HepG2 (cell line): ENCODE measurements at regions not wholly inside any gene's neighbourhood (a gene's known extent, or its start where the extent isn't known, plus 50 kb on each side); places are given as distances from the start of the nearest gene placed in this dataset.

Experiments used
- ATAC-seq: fragments of 200-7000 bp; cut with Tn5 transposase; 3 replicates; pipeline ENCODE4 v1.9.1; 2020; ENCODE audit warnings: mild to moderate bottlenecking, moderate library complexity
- BruUV-seq: library from RNA; stranded (reverse); fragments of 400-500 nt; replicated peaks from 2 replicates; lab custom pipeline; 2021; lab: Mats Ljungman, UMichigan
- CTCF ChIA-PET: fragments of 300-600 bp; formaldehyde crosslinking; extraction: SDS; loops from one replicate; lab custom pipeline; 2021; ENCODE audit warnings: low total read pairs, inconsistent platforms, low intra/inter-chr PET ratio; lab: Yijun Ruan, JAX
- POLR2A ChIA-PET: fragments of 350-600 bp; sonication (Branson Sonifier 250); formaldehyde crosslinking; loops from one replicate; lab custom pipeline; 2020; ENCODE audit warnings: antibody characterized with exemption, inconsistent platforms; lab: Yijun Ruan, JAX
- DNase-seq: peaks from one replicate; pipeline ENCODE4 v3.0.0-alpha.2; 2015; ENCODE audit warnings: low spot score
- FAIRE-seq: peaks from 3 replicates; lab custom pipeline; 2011; peaks lifted over from hg19 to GRCh38; lab: Jason Lieb, UNC
- H2AFZ ChIP-seq: one replicate; pipeline ENCODE4 v1.6.1; 2011; ENCODE audit warnings: low read length, inconsistent platforms
- H3K27ac ChIP-seq: fragments of 300-600 bp; 3 replicates; pipeline ENCODE4 v1.8.0; 2011; ENCODE audit warnings: mixed run types, mild to moderate bottlenecking, mixed read lengths, low read length, inconsistent platforms; ENCODE audit not compliant: insufficient read depth; ENCODE audit errors: extremely low read length
- H3K27me3 ChIP-seq, 2 experiments: fragments of 200-600 bp in 1 of 2; 2 replicates in 1 of 2; 3 replicates in 1 of 2; pipeline versions ENCODE4 v1.6.0 to v1.8.0; 2011; ENCODE audit warnings: low read length in 2 of 2, mild to moderate bottlenecking in 2 of 2, moderate library complexity in 2 of 2, inconsistent platforms in 1 of 2; ENCODE audit not compliant: insufficient read depth in 2 of 2, control insufficient read depth in 1 of 2
- H3K36me3 ChIP-seq, 2 experiments: fragments of 200-600 bp in 1 of 2; replicated peaks in 1 of 2; 2 replicates in 1 of 2; 3 replicates in 1 of 2; pipeline versions ENCODE4 v1.5.1 to v1.8.0; 2011; ENCODE audit warnings: low read length in 2 of 2, inconsistent platforms in 1 of 2; ENCODE audit not compliant: insufficient read depth in 2 of 2, control insufficient read depth in 1 of 2
- H3K4me1 ChIP-seq: 2 replicates; pipeline ENCODE4 v1.5.1; 2012; ENCODE audit warnings: low read length, inconsistent platforms; ENCODE audit not compliant: insufficient read depth
- H3K4me2 ChIP-seq: 2 replicates; pipeline ENCODE4 v1.6.0; 2011; ENCODE audit warnings: low read depth, low read length, inconsistent platforms
- H3K4me3 ChIP-seq, 3 experiments: fragments of 200-600 bp in 1 of 3; sonication (generic), shearing (Covaris generic) in 1 of 3; replicated peaks in 1 of 3; 2 replicates each; pipeline ENCODE4 v1.5.1; 2011 to 2016; ENCODE audit warnings: low read length in 3 of 3, inconsistent platforms in 2 of 3, low read depth in 2 of 3, mild to moderate bottlenecking in 2 of 3, control low read depth in 1 of 3, mixed read lengths in 1 of 3; ENCODE audit not compliant: insufficient read depth in 1 of 3
- H3K79me2 ChIP-seq: one replicate; pipeline ENCODE4 v1.6.1; 2011; ENCODE audit warnings: low read length, inconsistent platforms; ENCODE audit not compliant: insufficient read depth
- H3K9ac ChIP-seq: 2 replicates; pipeline ENCODE4 v1.6.0; 2011; ENCODE audit warnings: mild to moderate bottlenecking, low read depth, low read length, inconsistent platforms; ENCODE audit not compliant: insufficient read depth
- H3K9me3 ChIP-seq: 2 replicates; pipeline ENCODE4 v1.5.1; 2012; ENCODE audit warnings: mild to moderate bottlenecking, low read length
- H4K20me1 ChIP-seq: 2 replicates; pipeline ENCODE4 v1.6.0; 2011; ENCODE audit warnings: inconsistent platforms, mild to moderate bottlenecking, low read length, moderate library complexity; ENCODE audit not compliant: insufficient read depth
- ATF6 ChIP-seq: sonication (generic); formaldehyde crosslinking; conservative IDR thresholded peaks from 2 replicates; pipeline ENCODE4 v1.4.0; 2020; ENCODE audit warnings: missing genetic modification reagents
- ATF7 ChIP-seq, 2 experiments: fragments of 450-650 bp in 1 of 2; sonication (generic) in 1 of 2; formaldehyde crosslinking in 1 of 2; IDR thresholded peaks; 2 replicates each; pipeline versions ENCODE4 v1.4.0 to v1.6.1; 2016 to 2020; ENCODE audit warnings: antibody characterized with exemption in 1 of 2, mild to moderate bottlenecking in 1 of 2, missing genetic modification reagents in 1 of 2
- CCDC6 ChIP-seq: sonication (generic); formaldehyde crosslinking; IDR thresholded peaks from 2 replicates; pipeline ENCODE4 v1.8.1; 2022; ENCODE audit warnings: mild to moderate bottlenecking, missing genetic modification reagents, moderate library complexity
- IKZF1 ChIP-seq: fragments of 450-650 bp; IDR thresholded peaks from 2 replicates; pipeline ENCODE4 v1.7.1; 2016
- KLF11 ChIP-seq: IDR thresholded peaks from 2 replicates; pipeline ENCODE4 v1.6.1; 2016; ENCODE audit warnings: missing compliant biosample characterization
- NFRKB ChIP-seq: fragments of 450-650 bp; IDR thresholded peaks from 2 replicates; pipeline ENCODE4 v1.6.1; 2017
- NPAS2 ChIP-seq: sonication (generic); formaldehyde crosslinking; IDR thresholded peaks from 2 replicates; pipeline ENCODE4 v1.8.0; 2022; ENCODE audit warnings: mild to moderate bottlenecking, missing genetic modification reagents, borderline replicate concordance
- RAD51 ChIP-seq: fragments of 450-650 bp; IDR thresholded peaks from 2 replicates; pipeline ENCODE4 v1.6.1; 2016; ENCODE audit warnings: borderline replicate concordance
- SP2 ChIP-seq: sonication (generic); formaldehyde crosslinking; IDR thresholded peaks from 2 replicates; pipeline ENCODE4 v1.5.1; 2020; ENCODE audit warnings: mild to moderate bottlenecking, missing genetic modification reagents
- TBX2 ChIP-seq: sonication (generic); formaldehyde crosslinking; IDR thresholded peaks from 2 replicates; pipeline ENCODE4 v1.5.0; 2020; ENCODE audit warnings: missing genetic modification reagents, mild to moderate bottlenecking, borderline replicate concordance
- ZNF543 ChIP-seq: sonication (generic); formaldehyde crosslinking; IDR thresholded peaks from 2 replicates; pipeline ENCODE4 v1.4.0; 2020; ENCODE audit warnings: mild to moderate bottlenecking, missing genetic modification reagents
- ZNF777 ChIP-seq: sonication (generic); formaldehyde crosslinking; IDR thresholded peaks from 2 replicates; pipeline ENCODE4 v1.4.0; 2020; ENCODE audit warnings: missing genetic modification reagents
- WGBS: methylation state at CpG from one replicate; pipeline ENCODE4 v1.1.6; 2017; ENCODE audit warnings: low lambda C conversion rate; 5-methylcytosine and 5-hydroxymethylcytosine counted together
- in situ Hi-C: cut with HindIII; loops from 2 replicates; pipeline ENCODE4 v1.10.0; 2017; ENCODE audit warnings: low pct_unique_long_range_greater_than_20kb; ENCODE audit not compliant: extremely low pct_ligation_motif_present
- intact Hi-C: fragments of 100-400 bp; cut with micrococcal nuclease; formaldehyde crosslinking; loops from one replicate; pipeline ENCODE4 v1.10.0; 2022; ENCODE audit not compliant: unreplicated experiment
- TF ChIP-seq, protein P1 (sequence below), 2 experiments: fragments of 450-650 bp in 1 of 2; sonication (generic) in 1 of 2; formaldehyde crosslinking in 1 of 2; IDR thresholded peaks; 2 replicates each; pipeline versions ENCODE4 v1.6.1 to v1.8.0; 2016 to 2022; ENCODE audit warnings: antibody characterized with exemption in 1 of 2, mild to moderate bottlenecking in 1 of 2, missing genetic modification reagents in 1 of 2

DNA sequence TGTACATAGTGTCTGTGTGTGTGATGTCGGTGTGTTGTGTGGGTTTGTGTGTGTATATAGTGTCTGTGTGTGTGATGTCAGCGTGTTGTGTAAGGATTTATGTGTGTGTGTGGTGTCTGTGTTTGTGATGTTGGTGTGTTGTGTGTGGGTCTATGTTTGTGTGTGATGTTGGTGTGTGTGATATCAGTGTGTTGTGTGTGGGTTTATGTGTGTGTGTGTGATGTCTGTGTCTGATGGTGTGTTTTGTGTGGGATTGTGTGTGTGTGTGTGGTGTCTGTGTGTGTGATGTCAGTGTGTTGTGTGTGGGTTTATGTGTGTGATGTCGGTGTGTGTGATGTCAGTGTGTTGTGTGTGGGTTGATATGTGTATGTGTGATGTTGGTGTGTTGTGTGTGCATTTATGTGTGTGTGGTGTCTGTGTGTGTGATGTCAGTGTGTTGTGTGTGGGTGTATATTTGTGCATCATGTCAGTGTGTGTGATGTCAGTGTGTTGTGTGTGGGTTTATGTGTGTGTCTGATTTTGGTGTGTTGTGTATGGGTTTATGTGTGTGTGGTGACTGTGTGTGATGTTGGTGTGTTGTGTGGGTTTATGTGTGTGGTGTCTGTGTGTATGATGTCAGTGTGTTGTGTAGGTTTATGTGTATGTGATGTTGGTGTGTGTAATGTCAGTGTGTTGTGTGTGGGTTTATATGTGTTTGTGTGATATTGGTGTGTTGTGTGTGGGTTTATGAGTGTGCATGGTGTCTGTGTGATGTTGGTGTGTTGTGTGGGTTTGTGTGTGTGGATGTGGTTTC lies 102.4 kb upstream of the CD93 start:
- Histone ChIP-seq H3K4me1 (no peaks in the 10 kb centered on the region), H3K27me3 (peaks cover 0 to 1% of the 10 kb centered on the region in 2 experiments; a peak in 2 of 5 replicates), H2AFZ (no peak overlapping the region), H3K9me3 (no peaks in the 10 kb centered on the region), H3K4me2 (no peak overlapping the region), H3K27ac (no peak overlapping the region), H4K20me1 (no peaks in the 10 kb centered on the region), H3K79me2 (no peaks in the 10 kb centered on the region), H3K4me3 (no peak overlapping the region), H3K36me3 (no peaks in the 10 kb centered on the region), H3K9ac (no peak overlapping the region)
- no peak for DNase-seq
- intact Hi-C loops, result no loop called here
- ChIA-PET POLR2A (interaction anchor here (0.5 kb wide), 1 partner anchor 162 kb away, joined by 3 read pairs; no protein-coding TSS in a partner anchor), CTCF (no interaction called here)
- FAIRE-seq, result peak; percentile 63
- ATAC-seq, result no peak
- BruUV-seq, result no TSS peak
- in situ Hi-C loops, result no loop called here
- WGBS, result 36% methylated on average over 3 of the region's 3 CpGs
- TF ChIP-seq IKZF1, result peak; percentile 69
- peak; percentile 55; the same call in 1 of the 2 replicates for TF ChIP-seq ATF7 (IDR thresholded peaks at IDR 0.05)
- TF ChIP-seq ATF7 (CRISPR knock-in tag; IDR thresholded peaks at IDR 0.05), result no peak
- no peak for TF ChIP-seq ZNF777 (CRISPR knock-in tag)
- 0 out of 2 replicates have a peak, but pooled peaks have one; percentile 3 for TF ChIP-seq RAD51
- no peak for TF ChIP-seq KLF11 (CRISPR knock-in tag)
- TF ChIP-seq CCDC6 (CRISPR knock-in tag), result no peak
- peak; percentile 42 for TF ChIP-seq NFRKB
- TF ChIP-seq, protein P1, sequence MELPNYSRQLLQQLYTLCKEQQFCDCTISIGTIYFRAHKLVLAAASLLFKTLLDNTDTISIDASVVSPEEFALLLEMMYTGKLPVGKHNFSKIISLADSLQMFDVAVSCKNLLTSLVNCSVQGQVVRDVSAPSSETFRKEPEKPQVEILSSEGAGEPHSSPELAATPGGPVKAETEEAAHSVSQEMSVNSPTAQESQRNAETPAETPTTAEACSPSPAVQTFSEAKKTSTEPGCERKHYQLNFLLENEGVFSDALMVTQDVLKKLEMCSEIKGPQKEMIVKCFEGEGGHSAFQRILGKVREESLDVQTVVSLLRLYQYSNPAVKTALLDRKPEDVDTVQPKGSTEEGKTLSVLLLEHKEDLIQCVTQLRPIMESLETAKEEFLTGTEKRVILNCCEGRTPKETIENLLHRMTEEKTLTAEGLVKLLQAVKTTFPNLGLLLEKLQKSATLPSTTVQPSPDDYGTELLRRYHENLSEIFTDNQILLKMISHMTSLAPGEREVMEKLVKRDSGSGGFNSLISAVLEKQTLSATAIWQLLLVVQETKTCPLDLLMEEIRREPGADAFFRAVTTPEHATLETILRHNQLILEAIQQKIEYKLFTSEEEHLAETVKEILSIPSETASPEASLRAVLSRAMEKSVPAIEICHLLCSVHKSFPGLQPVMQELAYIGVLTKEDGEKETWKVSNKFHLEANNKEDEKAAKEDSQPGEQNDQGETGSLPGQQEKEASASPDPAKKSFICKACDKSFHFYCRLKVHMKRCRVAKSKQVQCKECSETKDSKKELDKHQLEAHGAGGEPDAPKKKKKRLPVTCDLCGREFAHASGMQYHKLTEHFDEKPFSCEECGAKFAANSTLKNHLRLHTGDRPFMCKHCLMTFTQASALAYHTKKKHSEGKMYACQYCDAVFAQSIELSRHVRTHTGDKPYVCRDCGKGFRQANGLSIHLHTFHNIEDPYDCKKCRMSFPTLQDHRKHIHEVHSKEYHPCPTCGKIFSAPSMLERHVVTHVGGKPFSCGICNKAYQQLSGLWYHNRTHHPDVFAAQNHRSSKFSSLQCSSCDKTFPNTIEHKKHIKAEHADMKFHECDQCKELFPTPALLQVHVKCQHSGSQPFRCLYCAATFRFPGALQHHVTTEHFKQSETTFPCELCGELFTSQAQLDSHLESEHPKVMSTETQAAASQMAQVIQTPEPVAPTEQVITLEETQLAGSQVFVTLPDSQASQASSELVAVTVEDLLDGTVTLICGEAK (IDR thresholded peaks at IDR 0.05), result no peak; the same call in none of the 2 replicates
- TF ChIP-seq, protein P1 (CRISPR knock-in tag; IDR thresholded peaks at IDR 0.05), result no peak
- TF ChIP-seq NPAS2 (CRISPR knock-in tag), result no peak
- no peak for TF ChIP-seq TBX2 (CRISPR knock-in tag)
- TF ChIP-seq ZNF543 (CRISPR knock-in tag), result no peak
- peak; percentile 29; the same call in 1 of the 2 replicates for TF ChIP-seq SP2 (CRISPR knock-in tag)
- no peak for TF ChIP-seq ATF6
